Gastroesophageal sphincter (tissue), 3 donors: ENCODE measurements at regions not wholly inside any gene's neighbourhood (a gene's known extent, or its start where the extent isn't known, plus 50 kb on each side); places are given as distances from the start of the nearest gene placed in this dataset.

ENCODE experiments used
- EP300 ChIP-seq: sonication (generic); formaldehyde crosslinking; IDR thresholded peaks from one replicate; pipeline ENCODE4 v1.6.1; 2017; ENCODE audit warnings: antibody characterized with exemption, mild to moderate bottlenecking
- POLR2A ChIP-seq, 2 donors: fragments of 450-650 bp; IDR thresholded peaks; one replicate each; pipeline ENCODE4 v1.6.1; 2017; ENCODE audit warnings: antibody characterized with exemption in 2 of 2, mild to moderate bottlenecking in 2 of 2, moderate library complexity in 1 of 2
- POLR2AphosphoS5 ChIP-seq: sonication (generic); formaldehyde crosslinking; IDR thresholded peaks from one replicate; pipeline ENCODE4 v1.6.1; 2017; ENCODE audit warnings: antibody characterized with exemption
- TF ChIP-seq, protein P1 (sequence below), 4 experiments: fragments of 200-600 bp in 2 of 4; fragments of 450-650 bp in 2 of 4; sonication (generic) in 1 of 4; IDR thresholded peaks; one replicate each; pipeline ENCODE4 v1.5.1; 2017 to 2019; ENCODE audit warnings: antibody characterized with exemption in 4 of 4, mild to moderate bottlenecking in 2 of 4, moderate library complexity in 2 of 4

DNA sequence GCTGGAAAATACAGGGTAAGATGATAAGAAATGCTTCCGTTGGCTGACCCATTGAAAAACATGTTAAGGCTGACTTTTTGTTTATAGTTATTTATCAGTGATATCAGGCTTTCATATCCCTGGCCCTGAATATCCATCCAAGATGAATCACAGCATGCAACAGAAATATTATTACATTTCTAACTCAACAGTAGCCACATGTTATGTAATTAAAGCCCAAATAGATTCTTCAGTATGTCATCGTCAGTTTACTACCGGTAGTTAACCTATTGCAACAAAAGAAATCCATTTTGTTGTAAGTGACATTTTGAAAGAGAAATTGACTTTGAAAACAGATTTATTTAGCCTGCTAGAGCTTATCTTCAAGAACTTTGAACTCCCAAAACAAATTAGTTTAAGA is 354.1 kb upstream of the CELF2 start:
- TF ChIP-seq, protein P1, sequence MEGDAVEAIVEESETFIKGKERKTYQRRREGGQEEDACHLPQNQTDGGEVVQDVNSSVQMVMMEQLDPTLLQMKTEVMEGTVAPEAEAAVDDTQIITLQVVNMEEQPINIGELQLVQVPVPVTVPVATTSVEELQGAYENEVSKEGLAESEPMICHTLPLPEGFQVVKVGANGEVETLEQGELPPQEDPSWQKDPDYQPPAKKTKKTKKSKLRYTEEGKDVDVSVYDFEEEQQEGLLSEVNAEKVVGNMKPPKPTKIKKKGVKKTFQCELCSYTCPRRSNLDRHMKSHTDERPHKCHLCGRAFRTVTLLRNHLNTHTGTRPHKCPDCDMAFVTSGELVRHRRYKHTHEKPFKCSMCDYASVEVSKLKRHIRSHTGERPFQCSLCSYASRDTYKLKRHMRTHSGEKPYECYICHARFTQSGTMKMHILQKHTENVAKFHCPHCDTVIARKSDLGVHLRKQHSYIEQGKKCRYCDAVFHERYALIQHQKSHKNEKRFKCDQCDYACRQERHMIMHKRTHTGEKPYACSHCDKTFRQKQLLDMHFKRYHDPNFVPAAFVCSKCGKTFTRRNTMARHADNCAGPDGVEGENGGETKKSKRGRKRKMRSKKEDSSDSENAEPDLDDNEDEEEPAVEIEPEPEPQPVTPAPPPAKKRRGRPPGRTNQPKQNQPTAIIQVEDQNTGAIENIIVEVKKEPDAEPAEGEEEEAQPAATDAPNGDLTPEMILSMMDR (IDR thresholded peaks at IDR 0.05), result no peak
- TF ChIP-seq EP300, result no peak
- no peak for TF ChIP-seq POLR2A (IDR thresholded peaks at IDR 0.05)
- no peak for TF ChIP-seq POLR2AphosphoS5
